Loucy (cell line): ENCODE measurements at regions not wholly inside any gene's neighbourhood (a gene's known extent, or its start where the extent isn't known, plus 50 kb on each side); places are given as distances from the start of the nearest gene placed in this dataset.

Experiments used
- H2AFZ ChIP-seq: fragments of 200-600 bp; sonication (generic); 2 replicates; pipeline ENCODE4 v1.6.0; 2016; ENCODE audit warnings: antibody characterized with exemption, mild to moderate bottlenecking, low read length, moderate library complexity
- H3F3A ChIP-seq: fragments of 200-600 bp; 2 replicates; pipeline ENCODE4 v1.6.0; 2016; ENCODE audit warnings: antibody characterized with exemption, low read depth, mild to moderate bottlenecking
- H3K27me3 ChIP-seq: fragments of 200-600 bp; sonication (generic); 2 replicates; pipeline ENCODE4 v1.6.1; 2014; ENCODE audit warnings: low read length, mild to moderate bottlenecking; ENCODE audit not compliant: insufficient read depth, poor library complexity, severe bottlenecking
- H3K36me3 ChIP-seq: fragments of 200-600 bp; sonication (generic); 2 replicates; pipeline ENCODE4 v1.6.1; 2016; ENCODE audit warnings: low read length; ENCODE audit not compliant: insufficient read depth
- H3K4me1 ChIP-seq: fragments of 200-600 bp; sonication (generic); 2 replicates; pipeline ENCODE4 v1.5.1; 2014; ENCODE audit warnings: low read length, mild to moderate bottlenecking; ENCODE audit not compliant: insufficient read depth, poor library complexity, severe bottlenecking
- H3K4me2 ChIP-seq: fragments of 200-600 bp; sonication (generic); 2 replicates; pipeline ENCODE4 v1.6.0; 2014; ENCODE audit warnings: antibody characterized with exemption, low read length, low read depth, mild to moderate bottlenecking; ENCODE audit not compliant: poor library complexity, severe bottlenecking
- H3K4me3 ChIP-seq: fragments of 200-600 bp; sonication (generic); 2 replicates; pipeline ENCODE4 v1.5.1; 2014; ENCODE audit warnings: low read length, mild to moderate bottlenecking, mixed read lengths; ENCODE audit not compliant: poor library complexity, severe bottlenecking
- H3K79me2 ChIP-seq: fragments of 200-600 bp; sonication (generic); 2 replicates; pipeline ENCODE4 v1.6.1; 2014; ENCODE audit warnings: low read length; ENCODE audit not compliant: insufficient read depth
- H3K9ac ChIP-seq: fragments of 200-600 bp; sonication (generic); 2 replicates; pipeline ENCODE4 v1.6.0; 2014; ENCODE audit warnings: mild to moderate bottlenecking, low read depth, low read length, moderate library complexity; ENCODE audit not compliant: poor library complexity, severe bottlenecking
- H3K9me2 ChIP-seq: fragments of 200-600 bp; sonication (generic); replicated peaks from 2 replicates; pipeline ENCODE4 v1.6.1; 2016; ENCODE audit warnings: low read depth, low read length, mixed read lengths
- H3K9me3 ChIP-seq: fragments of 200-600 bp; sonication (generic); 2 replicates; pipeline ENCODE4 v1.6.1; 2014; ENCODE audit warnings: mild to moderate bottlenecking, antibody characterized with exemption, low read length, low read depth; ENCODE audit not compliant: insufficient read depth
- H4K20me1 ChIP-seq: fragments of 200-600 bp; sonication (generic); 2 replicates; pipeline ENCODE4 v1.6.0; 2014; ENCODE audit warnings: antibody characterized with exemption, low read length, mild to moderate bottlenecking; ENCODE audit not compliant: insufficient read depth, poor library complexity, severe bottlenecking
- EZH2phosphoT487 ChIP-seq: fragments of 200-600 bp; IDR thresholded peaks from 2 replicates; pipeline ENCODE4 v1.6.1; 2018; ENCODE audit warnings: antibody characterized with exemption, mild to moderate bottlenecking, moderate library complexity, borderline replicate concordance
- TF ChIP-seq, protein P1 (sequence below): fragments of 200-600 bp; sonication (generic); conservative IDR thresholded peaks from 2 replicates; pipeline ENCODE4 v1.5.1; 2014; ENCODE audit warnings: mild to moderate bottlenecking, antibody characterized with exemption, low read length

GRCh38 chr3:72015463-72015862, 230.5 kb upstream of the PROK2 start:
- Histone ChIP-seq H3K9ac (no peak overlapping the region), H2AFZ (no peak overlapping the region), H3K4me1 (peaks cover 15% of the 10 kb centered on the region), H3K4me3 (no peak overlapping the region), H3K9me3 (no peaks in the 10 kb centered on the region), H3K79me2 (no peaks in the 10 kb centered on the region), H3K36me3 (no peaks in the 10 kb centered on the region), H3F3A (no peaks in the 10 kb centered on the region), H3K4me2 (no peak overlapping the region), H3K9me2 (no peaks in the 10 kb centered on the region), H3K27me3 (no peaks in the 10 kb centered on the region), H4K20me1 (no peaks in the 10 kb centered on the region)
- TF ChIP-seq EZH2phosphoT487: no peak
- TF ChIP-seq, protein P1, sequence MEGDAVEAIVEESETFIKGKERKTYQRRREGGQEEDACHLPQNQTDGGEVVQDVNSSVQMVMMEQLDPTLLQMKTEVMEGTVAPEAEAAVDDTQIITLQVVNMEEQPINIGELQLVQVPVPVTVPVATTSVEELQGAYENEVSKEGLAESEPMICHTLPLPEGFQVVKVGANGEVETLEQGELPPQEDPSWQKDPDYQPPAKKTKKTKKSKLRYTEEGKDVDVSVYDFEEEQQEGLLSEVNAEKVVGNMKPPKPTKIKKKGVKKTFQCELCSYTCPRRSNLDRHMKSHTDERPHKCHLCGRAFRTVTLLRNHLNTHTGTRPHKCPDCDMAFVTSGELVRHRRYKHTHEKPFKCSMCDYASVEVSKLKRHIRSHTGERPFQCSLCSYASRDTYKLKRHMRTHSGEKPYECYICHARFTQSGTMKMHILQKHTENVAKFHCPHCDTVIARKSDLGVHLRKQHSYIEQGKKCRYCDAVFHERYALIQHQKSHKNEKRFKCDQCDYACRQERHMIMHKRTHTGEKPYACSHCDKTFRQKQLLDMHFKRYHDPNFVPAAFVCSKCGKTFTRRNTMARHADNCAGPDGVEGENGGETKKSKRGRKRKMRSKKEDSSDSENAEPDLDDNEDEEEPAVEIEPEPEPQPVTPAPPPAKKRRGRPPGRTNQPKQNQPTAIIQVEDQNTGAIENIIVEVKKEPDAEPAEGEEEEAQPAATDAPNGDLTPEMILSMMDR: no peak

DNA sequence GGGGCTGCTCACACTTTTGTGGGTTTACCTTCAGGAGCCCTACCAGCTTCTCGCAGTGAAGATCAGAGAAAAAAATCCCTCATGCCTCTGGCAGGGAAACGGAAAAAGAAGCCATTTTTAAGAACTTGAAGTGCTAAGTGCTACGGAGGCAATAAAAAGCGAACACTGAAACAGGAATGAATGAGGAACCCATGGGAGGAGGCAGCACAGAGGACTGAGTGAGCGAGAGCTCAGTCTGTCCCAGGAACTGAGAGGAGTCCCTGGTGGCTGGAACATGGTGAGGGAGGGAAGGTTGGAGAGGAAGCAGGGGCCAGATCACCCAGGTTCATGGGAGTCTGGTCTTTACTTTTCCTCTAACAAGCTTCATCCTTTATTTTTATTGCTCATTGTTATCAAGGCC, 228.1 kb upstream of the PROK2 start:
- H3K79me2 ChIP-seq: no peaks in the 10 kb centered on the region
- no peaks in the 10 kb centered on the region for H4K20me1 ChIP-seq
- H3K9me2 ChIP-seq: no peaks in the 10 kb centered on the region
- no peaks in the 10 kb centered on the region for H3K36me3 ChIP-seq
- no peaks in the 10 kb centered on the region for H3K9me3 ChIP-seq
- no peaks in the 10 kb centered on the region for H3K27me3 ChIP-seq
- H3K4me2 ChIP-seq: no peak overlapping the region
- no peak overlapping the region for H3K4me3 ChIP-seq
- H3K9ac ChIP-seq: no peak overlapping the region
- no peak for TF ChIP-seq EZH2phosphoT487
- TF ChIP-seq, protein P1: no peak
- no peak overlapping the region for H2AFZ ChIP-seq
- H3F3A ChIP-seq: no peaks in the 10 kb centered on the region
- peaks cover 2% of the 10 kb centered on the region for H3K4me1 ChIP-seq

GRCh38 chr3:72012363-72012762, 227.4 kb upstream of the PROK2 start:
- Histone ChIP-seq H3K9me3 (no peaks in the 10 kb centered on the region), H3K9me2 (no peaks in the 10 kb centered on the region), H3K36me3 (no peaks in the 10 kb centered on the region), H3K4me1 (no peaks in the 10 kb centered on the region), H3K4me2 (no peak overlapping the region), H3K4me3 (no peak overlapping the region), H3F3A (no peaks in the 10 kb centered on the region), H3K9ac (no peak overlapping the region), H2AFZ (no peak overlapping the region), H3K27me3 (no peaks in the 10 kb centered on the region), H4K20me1 (no peaks in the 10 kb centered on the region), H3K79me2 (no peaks in the 10 kb centered on the region)
- TF ChIP-seq, protein P1: no peak
- TF ChIP-seq EZH2phosphoT487: no peak
